ENCODE measurements at regions not wholly inside any gene's neighbourhood (a gene's known extent, or its start where the extent isn't known, plus 50 kb on each side); places are given as distances from the start of the nearest gene placed in this dataset.
"Not testable (repeated sequence)": the region's sequence is repeated elsewhere in the genome, so short reads cannot be mapped to it uniquely, and the experiment has no call there.

GRCh38 chr7:26988836-26989374 is 106.9 kb downstream of the HOXA1 start:
- WGBS, result 47% methylated on average over 9 of the region's 9 CpGs
- no peak for DNase-seq (ENCODE audit: extremely low spot score)
- Histone ChIP-seq H3K27ac (ENCODE audit: low read depth) (no peak overlapping the region), H3K4me1 (ENCODE audit: insufficient read depth) (no peaks in the 10 kb centered on the region), H3K4me3 (ENCODE audit: low read depth, low read length) (no peak overlapping the region), H3K36me3 (ENCODE audit: insufficient read depth) (no peaks in the 10 kb centered on the region)

GRCh38 chr7:26987338-26987737 is 108.5 kb downstream of the HOXA1 start:
- DNase-seq (ENCODE audit: extremely low spot score), result no peak
- Histone ChIP-seq H3K27ac (ENCODE audit: low read depth) (no peak overlapping the region), H3K4me1 (ENCODE audit: insufficient read depth) (no peaks in the 10 kb centered on the region), H3K4me3 (ENCODE audit: low read depth, low read length) (no peak overlapping the region), H3K36me3 (ENCODE audit: insufficient read depth) (no peaks in the 10 kb centered on the region)
- 63% methylated on average over 3 of the region's 3 CpGs for WGBS

DNA sequence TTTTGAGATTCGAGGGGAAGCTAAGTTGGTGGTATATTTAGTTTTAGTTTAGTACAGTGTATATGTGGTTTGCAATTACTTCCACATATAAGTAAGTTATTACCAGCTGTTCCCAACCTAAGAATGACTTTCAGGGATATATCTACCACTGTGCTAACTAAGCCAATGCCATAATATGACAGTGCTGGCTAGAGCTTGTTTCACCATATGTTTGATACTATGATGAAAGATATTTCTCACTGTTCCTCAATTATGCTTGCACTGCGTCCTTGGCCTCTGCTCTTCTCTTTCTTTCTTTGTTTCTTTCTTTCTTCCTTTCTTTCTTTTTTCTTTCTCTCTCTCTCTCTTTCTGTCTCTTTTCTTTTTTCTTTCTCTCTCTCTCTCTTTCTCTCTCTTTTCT is 113.8 kb upstream of the SKAP2 start:
- 84% methylated on average over 2 of the region's 2 CpGs for WGBS
- H3K36me3 ChIP-seq (ENCODE audit: insufficient read depth), result no peaks in the 10 kb centered on the region
- DNase-seq (ENCODE audit: extremely low spot score), result no peak
- H3K4me1 ChIP-seq (ENCODE audit: insufficient read depth), result no peaks in the 10 kb centered on the region
- peak overlapping the region; percentile 23 for H3K27ac ChIP-seq (ENCODE audit: low read depth)
- no peak overlapping the region for H3K4me3 ChIP-seq (ENCODE audit: low read depth, low read length)

DNA sequence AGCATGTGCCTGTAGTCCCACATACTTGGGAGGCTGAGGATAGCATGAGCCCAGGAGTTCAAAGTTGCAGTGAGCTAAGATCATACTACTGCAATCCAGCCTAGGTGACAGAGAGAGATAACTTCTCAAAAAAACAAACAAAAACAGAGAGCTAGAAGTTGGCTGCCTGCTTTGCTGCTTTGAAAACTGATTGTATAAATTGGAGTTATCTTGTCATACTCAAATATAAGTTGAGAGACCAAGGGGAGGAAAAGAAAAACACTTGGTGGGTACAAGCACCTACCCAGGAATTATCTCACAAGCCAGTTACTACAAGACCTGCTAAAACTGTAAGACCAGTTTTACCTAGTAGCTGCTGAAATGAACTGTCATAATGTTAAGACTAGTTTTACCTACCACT is 112.5 kb upstream of the SKAP2 start:
- H3K36me3 ChIP-seq (ENCODE audit: insufficient read depth), result no peaks in the 10 kb centered on the region
- no peak overlapping the region for H3K27ac ChIP-seq (ENCODE audit: low read depth)
- no peaks in the 10 kb centered on the region for H3K4me1 ChIP-seq (ENCODE audit: insufficient read depth)
- no peak for DNase-seq (ENCODE audit: extremely low spot score)
- no peak overlapping the region for H3K4me3 ChIP-seq (ENCODE audit: low read depth, low read length)

GRCh38 chr7:26971924-26972323 is 107.5 kb upstream of the SKAP2 start:
- not testable (repeated sequence) for H3K36me3 ChIP-seq (ENCODE audit: insufficient read depth); H3K4me1 ChIP-seq (ENCODE audit: insufficient read depth); H3K27ac ChIP-seq (ENCODE audit: low read depth); H3K4me3 ChIP-seq (ENCODE audit: low read depth, low read length); DNase-seq (ENCODE audit: extremely low spot score)
- 95% methylated on average over 2 of the region's 2 CpGs for WGBS

- H3K4me1 ChIP-seq (ENCODE audit: insufficient read depth), result no peaks in the 10 kb centered on the region
- H3K4me3 ChIP-seq (ENCODE audit: low read depth, low read length), result no peak overlapping the region
- no peaks in the 10 kb centered on the region for H3K36me3 ChIP-seq (ENCODE audit: insufficient read depth)
- DNase-seq (ENCODE audit: extremely low spot score), result no peak
- WGBS, result 81% methylated on average over 3 of the region's 3 CpGs
- no peak overlapping the region for H3K27ac ChIP-seq (ENCODE audit: low read depth)
Observed at GRCh38 chr7:26965724-26966123, 101.3 kb upstream of the SKAP2 start.

GRCh38 chr7:26964156-26964808 is 99.9 kb upstream of the SKAP2 start:
- 69% methylated on average over 2 of the region's 2 CpGs for WGBS
- Histone ChIP-seq H3K27ac (ENCODE audit: low read depth) (no peak overlapping the region), H3K36me3 (ENCODE audit: insufficient read depth) (no peaks in the 10 kb centered on the region), H3K4me3 (ENCODE audit: low read depth, low read length) (no peak overlapping the region), H3K4me1 (ENCODE audit: insufficient read depth) (no peaks in the 10 kb centered on the region)
- no peak for DNase-seq (ENCODE audit: extremely low spot score)

GRCh38 chr7:26959290-26959689 is 94.9 kb upstream of the SKAP2 start:
- Histone ChIP-seq H3K36me3 (ENCODE audit: insufficient read depth) (no peaks in the 10 kb centered on the region), H3K4me3 (ENCODE audit: low read depth, low read length) (no peak overlapping the region), H3K4me1 (ENCODE audit: insufficient read depth) (no peaks in the 10 kb centered on the region), H3K27ac (ENCODE audit: low read depth) (no peak overlapping the region)
- WGBS, result 86% methylated on average over 3 of the region's 3 CpGs
- DNase-seq (ENCODE audit: extremely low spot score), result no peak

DNA sequence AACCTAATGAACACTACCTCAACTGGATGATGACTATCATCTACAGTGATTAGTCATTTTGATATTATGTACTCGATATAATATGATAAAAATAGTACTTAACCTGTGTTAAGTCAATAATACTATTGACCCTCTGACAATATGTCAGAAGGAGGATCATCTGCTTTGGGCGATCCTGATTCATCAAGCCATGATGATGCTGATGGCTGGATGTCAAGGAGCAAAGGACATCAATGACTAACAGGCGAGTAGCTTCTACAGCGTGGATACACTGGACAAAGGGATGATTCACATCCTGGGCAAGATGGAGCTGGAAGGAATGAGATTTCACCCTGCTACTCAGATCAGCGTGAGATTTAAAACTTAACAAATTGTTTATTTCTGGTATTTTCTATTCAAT is 94.4 kb upstream of the SKAP2 start:
- Histone ChIP-seq H3K36me3 (ENCODE audit: insufficient read depth) (no peaks in the 10 kb centered on the region), H3K27ac (ENCODE audit: low read depth) (no peak overlapping the region), H3K4me1 (ENCODE audit: insufficient read depth) (no peaks in the 10 kb centered on the region), H3K4me3 (ENCODE audit: low read depth, low read length) (no peak overlapping the region)
- WGBS, result 84% methylated on average over 5 of the region's 5 CpGs
- DNase-seq (ENCODE audit: extremely low spot score), result no peak

- no peaks in the 10 kb centered on the region for H3K4me1 ChIP-seq (ENCODE audit: insufficient read depth)
- no peaks in the 10 kb centered on the region for H3K36me3 ChIP-seq (ENCODE audit: insufficient read depth)
- DNase-seq (ENCODE audit: extremely low spot score), result no peak
- no peak overlapping the region for H3K27ac ChIP-seq (ENCODE audit: low read depth)
- 86% methylated on average over 2 of the region's 2 CpGs for WGBS
- no peak overlapping the region for H3K4me3 ChIP-seq (ENCODE audit: low read depth, low read length)
Observed at GRCh38 chr7:26955516-26955915, 91.1 kb upstream of the SKAP2 start.

GRCh38 chr7:26954951-26955350 is 90.6 kb upstream of the SKAP2 start:
- Histone ChIP-seq H3K36me3 (ENCODE audit: insufficient read depth) (no peaks in the 10 kb centered on the region), H3K4me3 (ENCODE audit: low read depth, low read length) (no peak overlapping the region), H3K4me1 (ENCODE audit: insufficient read depth) (no peaks in the 10 kb centered on the region), H3K27ac (ENCODE audit: low read depth) (no peak overlapping the region)
- 45% methylated on average over 4 of the region's 4 CpGs for WGBS
- no peak for DNase-seq (ENCODE audit: extremely low spot score)

GRCh38 chr7:26951407-26951950 is 87.1 kb upstream of the SKAP2 start:
- WGBS, result 88% methylated on average over 4 of the region's 4 CpGs

GRCh38 chr7:26950889-26951288 is 86.5 kb upstream of the SKAP2 start:
- DNase-seq (ENCODE audit: extremely low spot score), result no peak
- 75% methylated on average over 2 of the region's 2 CpGs for WGBS
- no peak overlapping the region for H3K4me3 ChIP-seq (ENCODE audit: low read depth, low read length)
- H3K4me1 ChIP-seq (ENCODE audit: insufficient read depth), result no peaks in the 10 kb centered on the region
- H3K36me3 ChIP-seq (ENCODE audit: insufficient read depth), result no peaks in the 10 kb centered on the region
- H3K27ac ChIP-seq (ENCODE audit: low read depth), result no peak overlapping the region

More at GRCh38 chr7:26951407-26951950, 87.1 kb upstream of the SKAP2 start:
- H3K36me3 ChIP-seq (ENCODE audit: insufficient read depth), result no peaks in the 10 kb centered on the region
- no peak for DNase-seq (ENCODE audit: extremely low spot score)
- H3K4me1 ChIP-seq (ENCODE audit: insufficient read depth), result no peaks in the 10 kb centered on the region
- H3K27ac ChIP-seq (ENCODE audit: low read depth), result no peak overlapping the region
- no peak overlapping the region for H3K4me3 ChIP-seq (ENCODE audit: low read depth, low read length)

DNA sequence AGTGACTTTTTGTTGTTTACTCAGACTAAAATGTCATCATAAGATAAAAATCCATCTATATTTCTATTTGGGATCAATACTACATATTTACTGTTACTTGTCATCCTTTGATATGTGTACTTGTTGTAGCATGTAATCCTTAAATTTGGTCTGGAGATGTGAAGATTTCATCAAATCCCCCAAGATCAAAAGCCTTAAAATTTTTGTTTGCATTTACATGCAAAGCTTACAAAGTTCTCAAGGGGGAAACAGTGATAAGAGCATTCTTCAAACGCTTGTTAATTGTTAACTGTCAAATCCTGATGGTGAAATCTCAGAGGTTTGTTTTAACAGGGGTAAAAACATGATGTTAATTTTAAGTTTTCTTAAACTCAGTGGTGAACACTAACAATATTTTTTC is 84.9 kb upstream of the SKAP2 start:
- Histone ChIP-seq H3K36me3 (ENCODE audit: insufficient read depth) (no peaks in the 10 kb centered on the region), H3K4me3 (ENCODE audit: low read depth, low read length) (no peak overlapping the region), H3K27ac (ENCODE audit: low read depth) (no peak overlapping the region), H3K4me1 (ENCODE audit: insufficient read depth) (no peaks in the 10 kb centered on the region)
- 17% methylated on average over 1 of the region's 1 CpG for WGBS
- no peak for DNase-seq (ENCODE audit: extremely low spot score)

All from urinary bladder (tissue), 3 donors.